ENCODE measurements at regions not wholly inside any gene's neighbourhood (a gene's known extent, or its start where the extent isn't known, plus 50 kb on each side); places are given as distances from the start of the nearest gene placed in this dataset.
"Not testable (repeated sequence)": the region's sequence is repeated elsewhere in the genome, so short reads cannot be mapped to it uniquely, and the experiment has no call there.

GRCh38 chr22:34608106-34608505, 457.9 kb upstream of the ISX start:
- H3K4me3 ChIP-seq (ENCODE audit: low read length) = no peak overlapping the region
- TF ChIP-seq CTCF (conservative IDR thresholded peaks at IDR 0.05; ENCODE audit: low read depth, low read length) = no peak
- no peak for DNase-seq (ENCODE audit: low read depth)

- no peak for DNase-seq (ENCODE audit: low read depth)
- TF ChIP-seq CTCF (conservative IDR thresholded peaks at IDR 0.05; ENCODE audit: low read depth, low read length) = no peak
Observed at GRCh38 chr22:34608540-34609115, 457.3 kb upstream of the ISX start.

GRCh38 chr22:34609646-34610045, 456.3 kb upstream of the ISX start:
- H3K4me3 ChIP-seq (ENCODE audit: low read length) = no peak overlapping the region
- no peak for TF ChIP-seq CTCF (conservative IDR thresholded peaks at IDR 0.05; ENCODE audit: low read depth, low read length)
- DNase-seq (ENCODE audit: low read depth) = no peak

More at GRCh38 chr22:34608540-34609115, 457.3 kb upstream of the ISX start:
- H3K4me3 ChIP-seq (ENCODE audit: low read length) = no peak overlapping the region

- TF ChIP-seq CTCF (conservative IDR thresholded peaks at IDR 0.05; ENCODE audit: low read depth, low read length) = no peak
- DNase-seq (ENCODE audit: low read depth) = no peak
- H3K4me3 ChIP-seq (ENCODE audit: low read length) = no peak overlapping the region
Observed at GRCh38 chr22:34620161-34620560, 445.8 kb upstream of the ISX start.

- no peak for DNase-seq (ENCODE audit: low read depth)
- H3K4me3 ChIP-seq (ENCODE audit: low read length) = no peak overlapping the region
- no peak for TF ChIP-seq CTCF (conservative IDR thresholded peaks at IDR 0.05; ENCODE audit: low read depth, low read length)
Observed at GRCh38 chr22:34620832-34621231, 445.1 kb upstream of the ISX start.

GRCh38 chr22:34622602-34623001, 443.4 kb upstream of the ISX start:
- no peak overlapping the region for H3K4me3 ChIP-seq (ENCODE audit: low read length)
- no peak for TF ChIP-seq CTCF (conservative IDR thresholded peaks at IDR 0.05; ENCODE audit: low read depth, low read length)
- DNase-seq (ENCODE audit: low read depth) = no peak

GRCh38 chr22:34623580-34623979, 442.4 kb upstream of the ISX start:
- no peak for DNase-seq (ENCODE audit: low read depth)
- no peak for TF ChIP-seq CTCF (conservative IDR thresholded peaks at IDR 0.05; ENCODE audit: low read depth, low read length)

GRCh38 chr22:34625892-34626291, 440.1 kb upstream of the ISX start:
- not testable (repeated sequence) for DNase-seq (ENCODE audit: low read depth); H3K4me3 ChIP-seq (ENCODE audit: low read length)

More at GRCh38 chr22:34623580-34623979, 442.4 kb upstream of the ISX start:
- H3K4me3 ChIP-seq (ENCODE audit: low read length) = no peak overlapping the region

All from retinal pigment epithelial cell (primary cell).